ENCODE measurements at regions not wholly inside any gene's neighbourhood (a gene's known extent, or its start where the extent isn't known, plus 50 kb on each side); places are given as distances from the start of the nearest gene placed in this dataset.
"Not testable (repeated sequence)": the region's sequence is repeated elsewhere in the genome, so short reads cannot be mapped to it uniquely, and the experiment has no call there.

GRCh38 chr6:167211295-167211648 is 53.5 kb upstream of the GPR31 start:
- Histone ChIP-seq H3K4me1 (ENCODE audit: control insufficient read depth, insufficient read depth, low read length) (no peaks in the 10 kb centered on the region), H3K36me3 (ENCODE audit: control insufficient read depth, insufficient read depth, low read length) (no peaks in the 10 kb centered on the region), H3K4me3 (ENCODE audit: low read length) (no peak overlapping the region), H3K27me3 (ENCODE audit: control insufficient read depth, insufficient read depth, low read length) (no peaks in the 10 kb centered on the region), H3K9me3 (ENCODE audit: control insufficient read depth, insufficient read depth, low read length) (no peaks in the 10 kb centered on the region), H3K27ac (ENCODE audit: low read length) (no peak overlapping the region)
- Mint-ChIP-seq H3K27ac (no peak overlapping the region), H3K4me1 (no peaks in the 10 kb centered on the region), H3K4me3 (no peak overlapping the region), H3K27me3 (ENCODE audit: low read depth in 2 of 2) (peaks cover 0 to 8% of the 10 kb centered on the region in 2 donors), H3K9me3 (no peaks in the 10 kb centered on the region), H3K36me3 (no peaks in the 10 kb centered on the region)
- 71% methylated on average over 1 of the region's 1 CpG for WGBS (ENCODE audit: insufficient coverage)
- no peak for DNase-seq
- intact Hi-C loops (cut with micrococcal nuclease) = no loop called here
- no peak for TF ChIP-seq CTCF (IDR thresholded peaks at IDR 0.05)
- ATAC-seq = no peak

GRCh38 chr6:167211881-167212712 is 54.3 kb upstream of the GPR31 start:
- DNase-seq = no peak
- H3K36me3 ChIP-seq (ENCODE audit: control insufficient read depth, insufficient read depth, low read length) = no peaks in the 10 kb centered on the region
- no peaks in the 10 kb centered on the region for H3K9me3 ChIP-seq (ENCODE audit: control insufficient read depth, insufficient read depth, low read length)
- WGBS (ENCODE audit: insufficient coverage) = 63% methylated on average over 7 of the region's 7 CpGs
- no peaks in the 10 kb centered on the region for H3K27me3 ChIP-seq (ENCODE audit: control insufficient read depth, insufficient read depth, low read length)
- no peaks in the 10 kb centered on the region for H3K4me1 ChIP-seq (ENCODE audit: control insufficient read depth, insufficient read depth, low read length)
- H3K4me1 Mint-ChIP-seq = no peaks in the 10 kb centered on the region
- H3K27ac Mint-ChIP-seq = no peak overlapping the region
- H3K4me3 ChIP-seq (ENCODE audit: low read length) = no peak overlapping the region
- H3K27ac ChIP-seq (ENCODE audit: low read length) = no peak overlapping the region
- intact Hi-C loops (cut with micrococcal nuclease) = no loop called here
- no peaks in the 10 kb centered on the region for H3K36me3 Mint-ChIP-seq
- H3K27me3 Mint-ChIP-seq (ENCODE audit: low read depth in 2 of 2) = peaks cover 0 to 3% of the 10 kb centered on the region in 2 donors
- TF ChIP-seq CTCF (IDR thresholded peaks at IDR 0.05) = no peak
- no peaks in the 10 kb centered on the region for H3K9me3 Mint-ChIP-seq
- ATAC-seq = no peak
- H3K4me3 Mint-ChIP-seq = no peak overlapping the region

- H3K9me3 Mint-ChIP-seq = no peaks in the 10 kb centered on the region
- no peak overlapping the region for H3K4me3 Mint-ChIP-seq
- DNase-seq (no peak), ATAC-seq (no peak)
- H3K4me3 ChIP-seq (ENCODE audit: low read length) = no peak overlapping the region
- H3K36me3 Mint-ChIP-seq = no peaks in the 10 kb centered on the region
- WGBS (ENCODE audit: insufficient coverage) = 76% methylated on average over 4 of the region's 4 CpGs
- no peak for TF ChIP-seq CTCF (IDR thresholded peaks at IDR 0.05)
- H3K4me1 Mint-ChIP-seq = no peaks in the 10 kb centered on the region
- H3K27me3 Mint-ChIP-seq (ENCODE audit: low read depth in 2 of 2) = peaks cover 0 to 5% of the 10 kb centered on the region in 2 donors
- H3K27ac Mint-ChIP-seq = no peak overlapping the region
- intact Hi-C loops (cut with micrococcal nuclease) = no loop called here
- H3K27me3 ChIP-seq (ENCODE audit: control insufficient read depth, insufficient read depth, low read length) = no peaks in the 10 kb centered on the region
- no peaks in the 10 kb centered on the region for H3K4me1 ChIP-seq (ENCODE audit: control insufficient read depth, insufficient read depth, low read length)
- H3K36me3 ChIP-seq (ENCODE audit: control insufficient read depth, insufficient read depth, low read length) = no peaks in the 10 kb centered on the region
- H3K9me3 ChIP-seq (ENCODE audit: control insufficient read depth, insufficient read depth, low read length) = no peaks in the 10 kb centered on the region
- H3K27ac ChIP-seq (ENCODE audit: low read length) = no peak overlapping the region
These were observed 54.9 kb upstream of the GPR31 start for GRCh38 chr6:167212713-167213005.

- Histone ChIP-seq H3K9me3 (ENCODE audit: control insufficient read depth, insufficient read depth, low read length) (no peaks in the 10 kb centered on the region), H3K4me3 (ENCODE audit: low read length) (no peak overlapping the region), H3K36me3 (ENCODE audit: control insufficient read depth, insufficient read depth, low read length) (no peaks in the 10 kb centered on the region), H3K27ac (ENCODE audit: low read length) (no peak overlapping the region), H3K27me3 (ENCODE audit: control insufficient read depth, insufficient read depth, low read length) (no peaks in the 10 kb centered on the region), H3K4me1 (ENCODE audit: control insufficient read depth, insufficient read depth, low read length) (no peaks in the 10 kb centered on the region)
- intact Hi-C loops (cut with micrococcal nuclease) = no loop called here
- Mint-ChIP-seq H3K4me3 (no peak overlapping the region), H3K9me3 (no peaks in the 10 kb centered on the region), H3K4me1 (no peaks in the 10 kb centered on the region), H3K27ac (no peak overlapping the region), H3K36me3 (no peaks in the 10 kb centered on the region), H3K27me3 (ENCODE audit: low read depth in 2 of 2) (peaks cover 0 to 7% of the 10 kb centered on the region in 2 donors)
- no peak for TF ChIP-seq CTCF (IDR thresholded peaks at IDR 0.05)
- 76% methylated on average over 9 of the region's 10 CpGs for WGBS (ENCODE audit: insufficient coverage)
- ATAC-seq (no peak), DNase-seq (no peak)
These were observed 56.4 kb upstream of the GPR31 start for GRCh38 chr6:167214206-167214605.

- ATAC-seq; H3K4me3 Mint-ChIP-seq; H3K4me1 Mint-ChIP-seq; H3K4me3 ChIP-seq (ENCODE audit: low read length); H3K27me3 ChIP-seq (ENCODE audit: control insufficient read depth, insufficient read depth, low read length); intact Hi-C loops (cut with micrococcal nuclease); H3K27me3 Mint-ChIP-seq (ENCODE audit: low read depth in 2 of 2); H3K9me3 Mint-ChIP-seq; H3K27ac ChIP-seq (ENCODE audit: low read length); H3K36me3 ChIP-seq (ENCODE audit: control insufficient read depth, insufficient read depth, low read length); H3K27ac Mint-ChIP-seq; DNase-seq; H3K4me1 ChIP-seq (ENCODE audit: control insufficient read depth, insufficient read depth, low read length); H3K9me3 ChIP-seq (ENCODE audit: control insufficient read depth, insufficient read depth, low read length); H3K36me3 Mint-ChIP-seq: not testable (repeated sequence)
- WGBS (ENCODE audit: insufficient coverage) = 49% methylated on average over 7 of the region's 15 CpGs
These were observed 57.9 kb upstream of the GPR31 start for GRCh38 chr6:167215429-167216250.

Measured in natural killer cell (primary cell).